Endothelial cell of umbilical vein (primary cell): ENCODE measurements at regions not wholly inside any gene's neighbourhood (a gene's known extent, or its start where the extent isn't known, plus 50 kb on each side); places are given as distances from the start of the nearest gene placed in this dataset.

Experiments
- BruUV-seq: library from RNA; stranded (reverse); fragments of 400-500 nt; replicated peaks from 2 replicates; lab custom pipeline; 2021; lab: Mats Ljungman, UMichigan
- CTCF ChIA-PET: fragments of 300-600, 350-600 bp; sonication (Branson Sonifier 250); formaldehyde crosslinking; loops from one replicate; lab custom pipeline; 2021; ENCODE audit warnings: antibody characterized with exemption, inconsistent platforms; lab: Charles Lee
- POLR2A ChIA-PET: fragments of 300-600, 350-600 bp; sonication (Branson Sonifier 250); formaldehyde crosslinking; loops from one replicate; lab custom pipeline; 2021; ENCODE audit warnings: antibody characterized with exemption, inconsistent platforms; lab: Charles Lee
- DNase-seq: peaks from one replicate; pipeline ENCODE4 v3.0.0-alpha.2; 2011; ENCODE audit warnings: low read depth, low spot score
- FAIRE-seq: peaks from 2 replicates; lab custom pipeline; 2011; peaks lifted over from hg19 to GRCh38; lab: Jason Lieb, UNC
- H2AFZ ChIP-seq: 2 replicates; pipeline ENCODE4 v1.6.0; 2012; ENCODE audit warnings: low read depth, low read length, control low read depth, inconsistent platforms
- H3K27ac ChIP-seq: 2 replicates; pipeline ENCODE4 v1.5.1; 2011; ENCODE audit warnings: low read depth, mild to moderate bottlenecking, control low read depth, low read length, moderate library complexity; ENCODE audit not compliant: insufficient read depth
- H3K27me3 ChIP-seq, 2 experiments: 2 replicates each; pipeline versions ENCODE4 v1.6.0 to v1.6.1; 2011; ENCODE audit warnings: low read length in 2 of 2, mixed read lengths in 1 of 2; ENCODE audit not compliant: control insufficient read depth in 2 of 2, insufficient read depth in 2 of 2
- H3K36me3 ChIP-seq, 2 experiments: 2 replicates in 1 of 2; 3 replicates in 1 of 2; pipeline ENCODE4 v1.5.1; 2011; ENCODE audit warnings: low read length in 2 of 2, mild to moderate bottlenecking in 1 of 2, moderate library complexity in 1 of 2; ENCODE audit not compliant: control insufficient read depth in 2 of 2, insufficient read depth in 2 of 2; ENCODE audit errors: extremely low read depth in 1 of 2
- H3K4me1 ChIP-seq: 3 replicates; pipeline ENCODE4 v1.5.1; 2011; ENCODE audit warnings: mild to moderate bottlenecking, low read length; ENCODE audit not compliant: control insufficient read depth, insufficient read depth; ENCODE audit errors: extremely low read depth
- H3K4me2 ChIP-seq: 2 replicates; pipeline ENCODE4 v1.6.1; 2011; ENCODE audit warnings: low read length, control low read depth, mixed read lengths; ENCODE audit not compliant: insufficient read depth
- H3K4me3 ChIP-seq, 3 experiments: fragments of 200-600 bp in 1 of 3; sonication (generic), shearing (Covaris generic) in 1 of 3; replicated peaks in 1 of 3; 2 replicates each; pipeline ENCODE4 v1.5.1; 2011 to 2016; ENCODE audit warnings: control low read depth in 3 of 3, low read length in 3 of 3, mild to moderate bottlenecking in 2 of 3, inconsistent platforms in 1 of 3, low read depth in 1 of 3, moderate library complexity in 1 of 3; ENCODE audit not compliant: insufficient read depth in 1 of 3
- H3K79me2 ChIP-seq: 2 replicates; pipeline ENCODE4 v1.6.0; 2012; ENCODE audit warnings: low read length, inconsistent platforms; ENCODE audit not compliant: control insufficient read depth, insufficient read depth
- H3K9ac ChIP-seq: replicated peaks from 2 replicates; pipeline ENCODE3; 2011; ENCODE audit warnings: low read length, control low read depth; ENCODE audit not compliant: insufficient read depth; ENCODE audit errors: extremely low read depth
- H3K9me1 ChIP-seq: replicated peaks from 3 replicates; pipeline ENCODE4 v1.6.0; 2011; ENCODE audit warnings: mild to moderate bottlenecking, low read length; ENCODE audit not compliant: control insufficient read depth, insufficient read depth; ENCODE audit errors: extremely low read depth
- H3K9me3 ChIP-seq: replicated peaks from 2 replicates; pipeline ENCODE4 v1.5.1; 2012; ENCODE audit warnings: low read length, inconsistent platforms; ENCODE audit not compliant: control insufficient read depth, insufficient read depth
- H4K20me1 ChIP-seq: replicated peaks from 2 replicates; pipeline ENCODE3; 2011; ENCODE audit warnings: mild to moderate bottlenecking, low read length; ENCODE audit not compliant: control insufficient read depth, insufficient read depth; ENCODE audit errors: extremely low read depth
- CTCF ChIP-seq, 2 donors: IDR thresholded peaks; 1 replicate in 1 of 2; 2 replicates in 1 of 2; pipeline ENCODE4 v1.5.1; 2011; ENCODE audit warnings: low read length in 2 of 2, mild to moderate bottlenecking in 2 of 2, moderate library complexity in 2 of 2, control low read depth in 1 of 2, inconsistent platforms in 1 of 2, low read depth in 1 of 2; ENCODE audit not compliant: insufficient read depth in 1 of 2; ENCODE audit errors: extremely low read depth in 1 of 2
- EZH2 ChIP-seq: IDR thresholded peaks from 2 replicates; pipeline ENCODE4 v1.6.1; 2012; ENCODE audit warnings: borderline replicate concordance, low read depth, mild to moderate bottlenecking, moderate library complexity, low read length, inconsistent platforms; ENCODE audit not compliant: severe bottlenecking
- FOS ChIP-seq: IDR thresholded peaks from 2 replicates; pipeline ENCODE4 v1.6.1; 2011; ENCODE audit warnings: mild to moderate bottlenecking, low read length, moderate library complexity, borderline replicate concordance; ENCODE audit not compliant: insufficient read depth
- GATA2 ChIP-seq: IDR thresholded peaks from 2 replicates; pipeline ENCODE4 v1.7.0; 2011; ENCODE audit warnings: low read depth, mild to moderate bottlenecking, moderate library complexity, mixed read lengths, low read length; ENCODE audit not compliant: insufficient read length, insufficient read depth
- JUN ChIP-seq: IDR thresholded peaks from 2 replicates; pipeline ENCODE4 v1.6.1; 2011; ENCODE audit warnings: borderline replicate concordance, low read depth; ENCODE audit not compliant: insufficient read length, insufficient read depth
- MAX ChIP-seq: IDR thresholded peaks from 2 replicates; pipeline ENCODE4 v1.6.1; 2011; ENCODE audit not compliant: insufficient read depth, insufficient read length
- MYC ChIP-seq: IDR thresholded peaks from one replicate; pipeline ENCODE4 v1.6.1; 2011; ENCODE audit warnings: mild to moderate bottlenecking, low read depth, low read length
- POLR2A ChIP-seq: IDR thresholded peaks from 2 replicates; pipeline ENCODE4 v1.6.1; 2012; ENCODE audit warnings: low read depth, mild to moderate bottlenecking, control low read depth, low read length
- POLR2AphosphoS5 ChIP-seq: IDR thresholded peaks from 2 replicates; pipeline ENCODE4 v1.6.1; 2012; ENCODE audit warnings: low read depth, mild to moderate bottlenecking, control low read depth, low read length, moderate library complexity; ENCODE audit not compliant: insufficient read depth
- dilution Hi-C: fragments of 300-500 bp; cut with MboI; formaldehyde crosslinking; loops from one replicate; pipeline ENCODE4 v1.15.0; 2019; ENCODE audit warnings: low sequenced_read_pairs; ENCODE audit not compliant: extremely low pct_ligation_motif_present
- intact Hi-C: fragments of 100-400 bp; cut with micrococcal nuclease; formaldehyde crosslinking; loops from one replicate; pipeline ENCODE4 v1.10.0; 2022

GRCh38 chr18:78912336-78912735, 67.3 kb upstream of the SALL3 start:
- dilution Hi-C loops, result no loop called here
- no peaks in the 10 kb centered on the region for H3K36me3 ChIP-seq
- BruUV-seq, result no TSS peak
- peaks cover 4% of the 10 kb centered on the region for H3K9me3 ChIP-seq
- no peaks in the 10 kb centered on the region for H4K20me1 ChIP-seq
- ChIA-PET CTCF (interaction anchor here (0.7 kb wide), 1 partner anchor 168 kb away, joined by 4 read pairs; no protein-coding TSS in a partner anchor), POLR2A (no interaction called here)
- no peaks in the 10 kb centered on the region for H3K79me2 ChIP-seq
- TF ChIP-seq EZH2 (no peak), POLR2AphosphoS5 (no peak), FOS (no peak), GATA2 (no peak), POLR2A (no peak), MYC (no peak), JUN (no peak), MAX (no peak)
- H3K4me2 ChIP-seq, result no peak overlapping the region
- DNase-seq, result no peak
- no peak overlapping the region for H3K27ac ChIP-seq
- no peak overlapping the region for H2AFZ ChIP-seq
- no peaks in the 10 kb centered on the region for H3K4me1 ChIP-seq
- FAIRE-seq, result no peak
- no peak overlapping the region for H3K9ac ChIP-seq
- H3K4me3 ChIP-seq, result no peak overlapping the region
- H3K27me3 ChIP-seq, result no peaks in the 10 kb centered on the region
- intact Hi-C loops, result no loop called here
- no peaks in the 10 kb centered on the region for H3K9me1 ChIP-seq

- ChIA-PET POLR2A (no interaction called here), CTCF (no interaction called here)
- Histone ChIP-seq H3K4me3 (no peak overlapping the region), H3K27ac (no peak overlapping the region), H3K4me1 (no peaks in the 10 kb centered on the region), H3K27me3 (no peaks in the 10 kb centered on the region), H4K20me1 (no peaks in the 10 kb centered on the region), H2AFZ (no peak overlapping the region), H3K9ac (no peak overlapping the region), H3K9me3 (peaks cover 4% of the 10 kb centered on the region), H3K79me2 (no peaks in the 10 kb centered on the region), H3K9me1 (no peaks in the 10 kb centered on the region), H3K36me3 (no peaks in the 10 kb centered on the region), H3K4me2 (no peak overlapping the region)
- BruUV-seq, result no TSS peak
- intact Hi-C loops, result no loop called here
- dilution Hi-C loops, result no loop called here
- DNase-seq (no peak), FAIRE-seq (no peak)
- TF ChIP-seq CTCF (IDR thresholded peaks at IDR 0.05; ENCODE audit: extremely low read depth in 1 of 2, insufficient read depth in 1 of 2, low read depth in 1 of 2, low read length in 2 of 2) (no peak), MAX (no peak), EZH2 (no peak)
Observed at GRCh38 chr18:78912844-78913243, 66.8 kb upstream of the SALL3 start.
